Stimulated activated CD8-positive, alpha-beta memory T cell treated with anti-CD3 and anti-CD28 coated beads, Interleukin-15, amount 100 ng/mL, for 4 hours (primary cell): ENCODE measurements at regions not wholly inside any gene's neighbourhood (a gene's known extent, or its start where the extent isn't known, plus 50 kb on each side); places are given as distances from the start of the nearest gene placed in this dataset.
"Not testable (repeated sequence)": the region's sequence is repeated elsewhere in the genome, so short reads cannot be mapped to it uniquely, and the experiment has no call there.

ENCODE experiments used
- DNase-seq, 2 donors: peaks; one replicate each; pipeline ENCODE4 v3.0.0-alpha.2; 2020; ENCODE audit warnings: low read depth in 2 of 2

DNA sequence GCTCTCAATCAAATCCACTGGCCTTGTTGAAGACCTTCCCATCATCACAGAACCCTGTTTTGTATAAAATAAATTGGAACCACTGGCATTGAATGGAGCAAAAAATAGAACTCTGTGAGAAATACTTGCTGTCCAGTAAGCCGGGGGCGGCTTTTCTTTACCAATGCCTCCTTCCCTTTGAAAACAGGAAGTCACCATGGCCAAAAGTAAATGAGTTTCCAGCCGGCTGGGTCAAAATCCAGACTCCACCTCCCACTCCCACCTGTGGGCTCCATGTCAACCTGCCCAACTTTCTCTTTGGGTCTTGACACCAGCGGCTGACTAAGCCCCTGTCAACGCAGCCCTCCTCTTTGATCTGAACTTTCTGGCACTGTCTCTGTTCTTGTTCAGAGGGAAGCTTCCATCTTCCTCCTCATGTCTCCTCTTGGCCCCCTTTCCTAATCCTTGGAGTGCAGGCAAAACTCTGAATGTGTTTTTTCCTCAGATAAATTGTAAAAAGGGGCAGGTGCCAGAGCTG is 95.2 kb downstream of the TFAP2C start:
- DNase-seq = no peak

DNA sequence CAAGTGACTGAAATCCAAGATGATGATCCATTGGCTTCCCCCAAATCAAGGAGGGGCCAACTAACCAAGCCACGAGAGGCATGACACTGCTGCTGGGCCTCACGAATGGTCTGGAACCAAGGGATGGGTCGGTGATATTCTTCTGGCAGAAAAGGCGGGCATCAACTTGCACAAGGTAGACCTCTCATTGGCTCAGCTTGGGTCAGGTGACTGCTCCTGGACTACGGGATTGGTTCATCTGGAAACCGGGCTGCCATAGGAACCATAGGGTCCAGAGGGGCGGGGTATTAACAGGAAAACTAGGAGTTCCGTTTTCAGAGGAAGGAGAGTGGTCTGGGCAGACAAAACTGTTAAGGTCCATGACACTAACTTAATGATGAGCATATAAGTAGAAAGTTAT is 100.9 kb downstream of the TFAP2C start:
- no peak for DNase-seq

DNA sequence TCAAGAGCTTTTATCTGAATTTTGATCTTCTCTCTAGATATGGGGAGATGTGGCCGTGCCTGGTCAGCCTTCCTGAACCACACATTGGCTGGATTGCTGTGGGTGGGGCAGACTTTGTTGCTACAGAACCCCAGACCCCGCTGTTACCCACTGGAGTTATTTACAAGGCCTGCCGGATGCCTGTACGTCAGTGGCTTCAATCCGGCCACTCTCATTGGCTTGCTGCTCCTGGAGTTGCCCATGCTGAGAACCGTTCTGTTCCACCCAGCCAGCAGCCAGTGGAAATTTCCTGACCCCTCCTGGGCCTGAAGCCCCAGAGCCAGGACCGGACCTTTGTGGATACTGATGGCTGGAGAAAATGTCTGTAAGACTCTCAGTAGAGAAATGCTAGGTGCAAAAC is 101.9 kb downstream of the TFAP2C start:
- DNase-seq = no peak

DNA sequence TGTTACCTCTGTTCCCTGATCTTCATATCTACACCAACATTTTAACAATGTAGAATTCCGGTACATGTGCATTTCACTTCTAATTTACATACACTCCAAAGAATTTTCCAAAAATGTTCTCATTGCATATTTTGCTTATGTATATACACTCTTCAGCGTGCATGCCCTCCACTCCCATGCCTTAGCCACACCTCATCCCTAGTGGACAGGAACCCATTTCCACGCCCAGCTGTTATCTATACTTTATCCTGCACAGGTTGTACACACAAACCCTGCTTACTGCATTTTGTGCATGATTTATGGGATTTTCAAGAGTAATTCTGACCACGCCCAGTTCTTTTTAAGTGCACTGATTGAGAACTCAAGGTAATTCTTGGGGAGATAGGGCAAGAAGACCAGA is 102.4 kb downstream of the TFAP2C start:
- DNase-seq = no peak

DNA sequence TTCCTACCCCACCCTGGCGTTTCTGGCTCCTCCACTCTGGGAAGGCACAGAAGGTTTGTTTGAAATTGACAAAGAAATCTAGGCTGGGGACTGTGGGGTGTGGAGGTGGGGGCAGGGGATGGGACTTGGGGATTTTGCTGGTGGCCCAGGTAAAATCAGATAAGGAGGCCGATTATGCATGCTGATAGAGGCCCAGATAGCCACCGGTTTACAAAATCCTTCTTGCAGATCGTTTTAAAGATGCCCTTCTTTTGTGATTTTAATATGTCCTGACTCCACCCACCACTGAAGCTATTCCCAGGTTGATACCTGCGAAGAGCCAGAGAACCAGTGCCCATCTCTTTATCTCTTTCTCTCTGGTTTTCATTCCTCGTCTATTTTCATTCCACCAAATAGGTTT is 104.9 kb downstream of the TFAP2C start:
- DNase-seq = no peak

DNA sequence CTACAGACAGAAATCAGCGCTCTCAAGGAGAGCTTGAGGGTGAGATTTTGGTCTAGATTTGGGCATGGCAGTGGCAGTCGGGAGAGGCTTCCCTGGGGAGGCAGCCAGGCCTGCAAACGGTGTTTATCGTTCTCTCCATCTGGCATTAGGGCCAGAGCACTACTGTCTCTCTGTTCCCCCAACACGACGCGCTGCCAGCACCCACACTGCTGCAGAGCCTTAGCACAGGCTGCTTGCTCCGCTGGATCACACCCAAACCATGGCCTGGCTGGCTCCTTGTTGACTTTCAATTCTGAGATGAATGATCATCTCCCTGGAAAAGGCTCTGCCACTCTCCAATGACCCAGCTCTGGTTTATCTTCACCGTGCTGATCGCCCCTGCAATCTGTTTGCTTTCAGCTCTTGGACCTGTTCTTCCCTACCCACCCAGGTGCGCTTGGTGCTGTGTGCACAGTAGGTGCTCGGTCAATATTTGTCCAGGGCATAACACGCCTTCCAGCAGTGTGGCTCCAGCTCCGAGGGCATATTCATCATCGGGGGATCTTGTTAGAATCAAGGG is 106.1 kb downstream of the TFAP2C start:
- no peak for DNase-seq

DNA sequence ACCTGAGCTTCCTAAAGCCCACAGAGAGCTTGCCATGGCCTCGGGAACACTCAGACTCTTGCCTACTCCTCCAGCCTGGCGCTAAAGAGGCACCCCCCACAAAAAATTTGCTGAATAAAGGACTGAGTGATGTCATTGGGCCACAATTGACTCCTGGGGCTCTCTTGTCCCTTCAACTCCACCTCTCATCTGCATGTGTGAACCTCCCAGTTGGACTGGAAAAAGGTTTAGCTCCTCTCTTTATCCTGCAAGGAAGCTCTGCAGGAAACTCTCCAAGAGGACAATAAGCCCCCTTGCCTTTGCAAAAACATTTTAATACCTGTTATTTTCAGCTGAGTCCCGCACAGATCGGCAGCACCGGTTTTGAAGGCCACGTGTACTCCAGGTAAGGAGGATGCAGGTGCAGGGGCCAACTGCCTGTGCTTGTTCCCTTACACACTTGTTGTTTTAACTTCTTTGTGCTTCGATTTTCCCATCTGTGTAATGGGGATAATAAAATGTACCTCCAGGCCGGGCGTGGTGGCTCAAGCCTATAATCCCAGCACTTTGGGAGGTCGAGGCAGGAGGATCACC is 107.3 kb downstream of the TFAP2C start:
- no peak for DNase-seq

DNA sequence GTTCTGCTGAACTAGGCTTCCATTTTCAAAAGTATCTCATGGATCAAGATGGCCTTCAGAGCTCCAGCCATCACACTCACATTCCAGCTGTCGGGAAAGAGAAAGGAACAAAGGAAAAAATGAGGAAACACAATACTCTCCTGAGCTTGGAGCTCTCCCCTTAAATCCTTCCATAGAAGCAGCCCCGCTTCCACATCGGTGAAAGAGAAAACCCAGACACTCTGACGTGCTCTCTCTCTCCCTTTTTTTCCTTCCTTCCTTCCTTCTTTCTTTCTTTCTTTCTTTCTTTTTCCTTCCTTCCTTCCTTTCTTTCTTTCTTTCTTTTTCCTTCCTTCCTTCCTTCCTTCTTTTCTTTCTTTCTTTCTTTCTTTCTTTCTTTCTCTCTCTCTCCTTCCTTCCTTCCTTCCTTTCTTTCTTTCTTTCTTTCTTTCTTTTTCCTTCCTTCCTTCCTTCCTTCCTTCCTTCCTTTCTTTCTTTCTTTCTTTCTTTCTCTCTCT is 115.3 kb downstream of the TFAP2C start:
- DNase-seq = not testable (repeated sequence)

DNA sequence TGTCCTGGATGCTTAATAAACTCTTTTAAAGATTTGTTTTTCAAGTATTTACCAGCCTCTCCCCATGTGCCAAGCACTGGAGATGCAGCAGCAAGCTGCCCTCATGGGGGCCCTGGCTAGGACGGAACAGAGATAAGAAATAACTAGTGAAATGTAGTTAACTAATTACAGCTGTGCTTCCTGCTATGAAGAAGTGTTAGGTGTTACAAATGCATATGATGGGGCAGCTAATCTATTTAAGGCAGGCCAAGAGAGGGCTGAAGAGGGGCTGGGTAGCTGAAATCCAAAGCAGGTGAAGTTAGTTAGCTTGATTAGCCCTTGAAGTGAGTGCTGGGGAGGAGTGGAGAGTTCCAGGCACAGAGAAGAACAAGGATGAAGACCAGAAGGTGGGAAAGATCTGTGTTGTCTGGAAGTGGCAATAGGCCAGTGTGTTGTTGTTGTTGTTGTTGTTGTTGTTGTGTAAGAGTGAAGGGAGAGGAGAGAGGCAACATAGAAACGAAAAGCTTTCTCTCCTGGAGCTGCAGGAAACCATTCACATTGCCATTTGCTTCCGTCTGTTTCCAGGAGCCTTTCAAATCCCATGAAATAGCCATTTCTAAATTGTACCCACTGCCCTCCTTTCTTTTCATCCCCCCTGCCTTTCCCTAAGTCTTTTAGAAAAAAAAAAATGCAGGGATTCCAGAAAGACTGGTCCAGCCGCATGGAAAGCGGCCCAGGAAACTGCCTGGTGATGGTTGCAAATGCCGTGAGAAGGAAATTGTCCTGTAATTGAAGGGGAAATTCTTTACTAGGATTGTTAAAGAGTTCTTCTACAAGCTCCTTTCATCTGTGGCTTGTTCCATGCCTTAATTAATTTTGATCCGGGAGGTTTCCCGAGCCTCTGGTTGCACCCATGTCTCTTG is 119.6 kb downstream of the TFAP2C start:
- DNase-seq = no peak

DNA sequence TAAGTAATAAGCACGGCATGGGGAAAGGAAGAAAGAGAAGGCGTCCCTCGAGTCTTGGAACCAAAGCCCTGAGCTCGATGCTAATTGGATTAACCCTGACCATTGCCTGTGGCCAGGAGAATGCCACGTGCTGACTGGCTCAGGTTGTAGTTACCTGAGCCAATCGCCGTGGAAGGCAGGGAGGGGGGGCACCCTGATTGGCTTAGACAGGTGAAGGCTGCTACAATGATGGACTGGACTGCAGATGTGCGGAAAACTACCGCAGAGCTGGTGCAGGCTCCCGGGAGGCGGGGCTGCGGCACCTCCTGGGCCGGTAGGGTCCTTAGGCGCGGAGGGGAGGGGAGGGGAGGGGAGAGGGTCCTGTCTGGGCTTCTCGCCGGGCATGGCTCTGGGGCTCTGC is 121.3 kb downstream of the TFAP2C start:
- DNase-seq = no peak

DNA sequence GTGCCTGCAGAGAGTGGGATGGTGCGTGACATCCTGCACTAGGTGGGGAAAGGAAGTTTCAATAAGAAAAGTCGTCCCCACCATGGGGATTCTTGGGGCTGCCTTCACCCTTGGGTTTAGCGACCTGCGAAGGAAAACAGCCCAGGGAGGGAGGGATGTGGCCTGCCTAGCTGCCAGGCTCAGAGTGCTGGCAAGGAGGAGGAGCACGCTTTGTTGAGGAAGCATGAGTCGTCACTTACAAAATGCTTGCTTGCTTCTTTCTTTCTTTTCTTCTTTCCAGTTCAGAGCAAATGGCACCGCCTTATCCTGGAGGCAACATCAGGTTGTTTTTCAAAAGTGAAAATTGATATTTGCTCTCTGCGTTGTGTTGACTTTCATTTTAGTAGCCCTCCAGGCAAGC is 123.2 kb downstream of the TFAP2C start:
- no peak for DNase-seq

DNA sequence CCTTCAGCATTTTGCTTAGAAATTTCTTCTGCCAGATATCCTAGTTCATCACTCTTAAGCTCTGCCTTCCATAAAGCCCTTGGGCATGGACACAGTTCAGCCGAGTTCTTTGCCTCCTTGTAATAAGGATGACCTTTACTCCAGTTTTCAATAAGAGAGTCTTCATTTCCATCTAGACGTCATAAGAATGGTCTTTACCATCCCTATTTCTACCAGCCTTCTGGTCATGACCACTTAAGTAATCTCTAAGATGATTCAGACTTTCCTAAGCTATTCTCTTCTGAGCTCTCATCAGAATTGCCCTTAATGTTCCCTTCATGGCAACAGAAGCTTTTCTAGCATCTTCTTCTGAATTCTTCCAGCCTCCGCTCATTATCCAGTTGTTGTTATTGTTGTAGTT is 126.1 kb downstream of the TFAP2C start:
- DNase-seq = no peak

DNA sequence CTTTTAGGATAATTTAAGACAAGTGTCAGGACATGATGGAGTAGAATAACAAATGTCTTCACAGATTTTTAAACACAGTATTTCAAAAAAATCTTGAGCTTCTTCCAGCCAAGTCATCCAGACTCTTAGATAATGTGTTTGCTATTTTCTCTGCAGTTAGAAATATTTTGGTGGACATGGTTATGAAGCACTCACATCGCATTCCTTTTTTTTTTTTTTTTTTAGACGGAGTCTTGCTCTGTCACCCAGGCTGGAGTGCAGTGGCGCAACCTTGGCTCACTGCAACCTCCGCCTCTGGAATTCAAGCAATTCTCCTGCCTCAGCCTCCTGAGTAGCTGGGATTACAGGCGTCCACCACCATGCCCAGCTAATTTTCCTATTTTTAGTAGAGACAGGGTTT is 127.6 kb downstream of the TFAP2C start:
- DNase-seq = not testable (repeated sequence)

DNA sequence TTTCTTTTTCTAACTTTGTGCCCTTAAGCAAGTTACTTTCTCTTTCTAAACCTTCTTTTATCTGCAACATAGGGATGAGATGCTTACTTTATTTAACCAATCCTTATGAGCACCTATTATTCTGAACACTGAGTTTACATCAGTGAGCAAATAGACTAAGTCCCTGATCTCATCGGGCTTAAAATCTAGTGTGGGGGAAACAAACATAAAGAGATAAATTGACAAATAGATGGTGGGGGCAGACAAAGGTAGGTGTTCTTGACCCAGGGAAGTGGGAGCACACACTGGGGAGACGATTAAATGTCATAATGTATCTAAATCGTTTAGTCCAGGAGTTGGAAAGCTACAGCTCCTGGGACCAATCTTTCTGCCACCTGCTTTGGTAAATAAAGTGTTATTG is 129.6 kb downstream of the TFAP2C start:
- no peak for DNase-seq

DNA sequence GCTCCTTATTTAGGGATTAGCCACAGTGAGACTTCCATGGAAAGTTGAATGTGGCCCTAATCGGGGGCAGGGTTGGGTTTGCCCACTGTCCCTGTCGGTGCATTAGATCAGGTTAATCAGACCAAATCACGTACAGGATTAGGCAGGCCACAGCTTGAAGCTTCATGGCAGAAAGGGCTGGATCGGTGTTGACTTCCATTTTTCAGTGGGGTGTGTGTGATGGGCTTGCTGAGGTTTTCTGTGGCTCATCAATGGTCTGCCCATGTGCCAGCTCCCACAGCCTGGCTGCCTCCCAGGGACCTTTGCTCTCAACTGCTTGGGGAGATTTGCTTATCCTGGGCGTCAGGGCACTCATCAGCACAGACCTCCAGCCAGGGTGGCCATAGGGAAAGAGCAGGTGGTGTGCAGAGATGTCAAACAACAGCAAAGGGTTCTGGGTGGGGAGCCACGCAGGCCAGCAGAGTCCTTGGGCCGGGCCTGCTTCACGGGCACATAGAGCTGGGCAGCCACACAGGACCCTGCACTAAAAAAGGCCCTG is 130.7 kb downstream of the TFAP2C start:
- DNase-seq = no peak

DNA sequence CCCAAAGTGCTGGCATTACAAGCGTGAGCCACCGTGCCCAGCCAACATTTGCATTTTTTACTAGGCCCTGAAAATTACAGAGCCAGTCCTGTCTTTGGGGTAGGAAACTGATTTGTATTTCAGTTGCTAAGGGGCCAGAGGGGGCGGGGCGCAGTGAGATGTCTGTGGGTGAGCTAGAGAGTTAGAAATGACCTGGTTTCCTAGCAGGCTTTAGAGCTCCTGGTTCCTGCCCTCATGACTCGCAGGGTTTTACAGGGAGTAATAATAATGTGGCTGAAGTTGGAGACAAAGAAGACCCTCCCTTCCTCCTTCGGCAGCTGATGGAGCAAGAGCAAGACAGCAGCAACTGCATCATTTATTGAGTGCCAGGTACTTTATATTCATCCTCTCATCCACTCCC is 131.5 kb downstream of the TFAP2C start:
- DNase-seq = no peak

DNA sequence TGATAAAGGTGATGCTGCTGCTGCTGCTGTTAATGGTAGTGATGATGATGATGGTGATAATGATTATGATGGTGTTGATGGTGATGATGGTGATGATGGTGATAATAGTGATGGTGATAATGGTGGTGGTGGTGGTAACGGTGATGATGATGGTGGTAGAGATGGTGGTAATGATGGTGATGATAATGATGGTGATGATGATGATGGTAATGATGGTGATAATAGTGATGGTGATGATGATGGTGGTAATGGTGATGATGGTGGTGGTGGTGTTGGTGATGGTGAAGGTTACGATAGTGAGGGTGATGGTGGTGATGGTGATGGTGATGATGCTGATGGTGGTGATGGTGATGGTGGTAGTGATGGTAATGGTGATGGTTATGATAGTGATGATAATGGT is 132.3 kb downstream of the TFAP2C start:
- no peak for DNase-seq

DNA sequence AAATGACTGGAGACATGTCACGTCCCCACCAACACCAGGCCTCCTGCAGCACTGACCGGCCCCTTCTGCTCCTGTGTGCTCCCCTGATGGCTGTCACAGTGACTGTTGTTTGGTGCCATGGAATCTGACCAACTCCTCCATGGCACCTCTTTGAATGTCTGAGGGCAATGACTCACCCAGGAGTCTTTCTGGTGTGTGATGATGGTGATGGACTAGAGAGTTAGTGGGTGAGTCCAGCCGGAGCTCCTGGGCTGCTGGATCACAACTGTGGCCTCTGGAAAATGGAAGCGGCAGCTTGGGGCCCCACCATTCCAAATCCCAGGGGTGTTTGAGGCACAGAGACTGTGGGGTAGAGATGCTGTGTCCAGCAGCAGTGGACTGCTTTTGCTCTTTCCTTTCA is 133.3 kb downstream of the TFAP2C start:
- no peak for DNase-seq

DNA sequence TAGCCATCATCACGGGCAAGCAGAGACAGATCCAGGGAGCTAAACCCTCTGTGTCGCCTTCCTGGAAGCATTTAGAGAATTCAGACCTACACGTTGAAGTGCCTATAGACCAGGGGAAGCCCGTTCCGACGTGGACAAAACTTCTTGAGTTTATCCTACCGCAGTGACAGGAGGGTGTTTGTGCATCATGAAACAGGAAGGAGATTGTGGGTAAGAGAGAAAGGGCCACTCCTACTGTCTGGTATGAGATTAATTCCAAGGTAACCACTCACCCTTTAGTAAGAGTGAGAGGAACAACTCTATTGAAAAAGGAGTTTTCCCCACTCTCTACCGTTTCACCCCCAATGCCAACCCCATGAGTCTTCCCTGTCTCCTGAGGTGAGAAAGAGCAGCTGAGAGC is 133.7 kb downstream of the TFAP2C start:
- no peak for DNase-seq

DNA sequence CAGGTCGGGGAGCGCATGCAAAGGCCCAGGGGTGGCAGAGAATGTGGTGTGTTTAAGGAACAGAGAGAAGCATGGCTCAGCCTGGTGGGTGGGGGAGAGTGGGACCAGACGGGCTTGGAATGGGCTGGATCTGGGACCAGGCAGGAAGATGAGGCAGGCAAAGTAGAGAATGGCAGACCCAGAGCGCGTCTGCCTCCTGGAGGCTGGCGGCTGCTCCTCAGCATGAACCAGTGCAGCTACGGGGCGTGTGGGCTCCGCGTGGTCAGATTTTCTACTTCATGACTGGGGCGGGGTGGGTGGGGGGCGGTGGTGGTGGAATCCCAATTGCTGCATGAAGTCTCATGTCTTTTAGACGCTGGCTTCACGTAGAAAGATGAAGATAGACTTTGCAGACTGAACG is 135.6 kb downstream of the TFAP2C start:
- no peak for DNase-seq

DNA sequence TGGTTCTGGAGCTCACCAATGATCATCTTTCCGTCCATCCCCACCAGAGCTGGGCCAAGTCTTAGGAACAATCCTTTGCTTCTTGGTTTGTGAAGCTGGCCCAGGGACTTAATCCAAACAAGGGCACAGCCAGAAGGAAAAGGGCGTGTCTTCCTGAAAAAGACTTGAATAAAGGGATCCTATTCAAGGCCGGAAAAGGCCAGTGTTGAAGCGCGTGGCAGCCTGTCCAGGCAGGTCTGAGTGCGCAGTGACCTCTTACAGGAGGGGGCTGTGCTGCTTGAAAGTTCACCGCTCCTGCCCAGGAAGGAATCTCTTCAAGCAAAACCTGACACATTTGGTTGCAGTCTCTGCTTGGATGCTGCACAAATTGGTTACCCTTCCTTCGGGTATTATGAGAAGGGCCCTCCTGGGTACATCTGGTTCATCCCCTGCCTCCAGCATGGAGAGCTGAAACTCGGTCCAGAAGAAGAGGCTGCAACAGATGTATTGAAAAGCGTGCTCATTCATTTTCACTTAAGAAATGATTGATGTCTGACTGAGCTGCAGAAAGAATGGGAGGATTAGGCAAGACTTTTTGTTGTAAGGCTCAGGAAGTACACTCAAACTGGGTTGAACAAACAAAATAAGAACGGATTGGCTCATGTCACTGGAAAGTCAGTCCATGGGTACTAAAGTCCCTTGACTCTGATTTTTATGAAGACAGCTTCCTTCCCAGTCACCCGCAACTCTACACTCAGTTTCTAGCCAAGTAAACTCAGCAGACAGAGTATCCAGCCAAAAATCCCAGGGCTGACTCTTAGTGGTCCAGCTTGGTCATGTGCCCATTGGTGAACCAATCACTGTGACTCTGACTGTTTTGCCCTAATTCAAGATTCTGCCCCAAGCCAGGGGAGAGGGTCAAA is 136.3 kb downstream of the TFAP2C start:
- DNase-seq = no peak

DNA sequence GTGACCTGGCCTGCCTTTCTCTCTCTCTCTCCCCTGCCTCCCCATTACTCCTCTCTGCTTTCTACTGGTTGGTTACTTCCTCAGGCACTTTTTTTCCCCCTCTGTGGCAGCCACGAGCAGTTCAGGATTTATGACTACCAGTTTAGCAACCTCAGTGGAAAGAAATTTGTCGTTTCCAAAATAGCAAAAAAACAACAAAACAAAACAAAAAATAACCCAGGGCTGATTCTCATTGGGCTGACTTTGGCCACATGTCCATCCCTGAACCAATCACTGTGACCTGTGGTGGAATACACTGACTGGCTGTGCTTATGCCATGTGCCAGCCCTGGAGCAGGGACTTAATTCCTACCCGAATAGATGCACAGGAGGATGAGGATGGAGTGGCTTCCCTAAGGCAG is 137.4 kb downstream of the TFAP2C start:
- no peak for DNase-seq
